H1 (cell line): ENCODE measurements at regions not wholly inside any gene's neighbourhood (a gene's known extent, or its start where the extent isn't known, plus 50 kb on each side); places are given as distances from the start of the nearest gene placed in this dataset.

Experiments
- NRF1 ChIP-seq: IDR thresholded peaks from 2 replicates; pipeline ENCODE4 v1.6.1; 2011; ENCODE audit warnings: mild to moderate bottlenecking, low read depth, low read length, improper control_type of control experiment
- POLR2A ChIP-seq, 2 experiments: IDR thresholded peaks; 1 replicate in 1 of 2; 2 replicates in 1 of 2; pipeline ENCODE4 v1.6.1; 2011; ENCODE audit warnings: low read depth in 2 of 2, low read length in 2 of 2, mild to moderate bottlenecking in 2 of 2; ENCODE audit errors: control extremely low read depth in 1 of 2
- POLR2AphosphoS5 ChIP-seq: IDR thresholded peaks from 2 replicates; pipeline ENCODE4 v1.6.1; 2011; ENCODE audit warnings: low read depth, low read length
- SIN3A ChIP-seq, 2 experiments: IDR thresholded peaks in 1 of 2; conservative IDR thresholded peaks in 1 of 2; 2 replicates each; pipeline ENCODE4 v1.6.1; 2011 to 2012; ENCODE audit warnings: low read length in 2 of 2, improper control_type of control experiment in 1 of 2, low read depth in 1 of 2, mild to moderate bottlenecking in 1 of 2
- ZNF274 ChIP-seq: IDR thresholded peaks from 2 replicates; pipeline ENCODE4 v1.7.0; 2012; ENCODE audit warnings: low read length, borderline replicate concordance; ENCODE audit errors: extremely low read depth
- TF ChIP-seq, protein P1 (sequence below), 3 experiments: IDR thresholded peaks; 1 replicate in 2 of 3; 2 replicates in 1 of 3; pipeline versions ENCODE4 v1.5.1 to v1.6.1; 2011; ENCODE audit warnings: low read length in 3 of 3, mild to moderate bottlenecking in 3 of 3, inconsistent platforms in 2 of 3, low read depth in 1 of 3, moderate library complexity in 1 of 3; ENCODE audit not compliant: insufficient read depth in 1 of 3; ENCODE audit errors: control extremely low read depth in 1 of 3
- TF ChIP-seq, protein P2 (sequence below): IDR thresholded peaks from 2 replicates; pipeline ENCODE4 v1.6.1; 2012; ENCODE audit warnings: inconsistent platforms

DNA sequence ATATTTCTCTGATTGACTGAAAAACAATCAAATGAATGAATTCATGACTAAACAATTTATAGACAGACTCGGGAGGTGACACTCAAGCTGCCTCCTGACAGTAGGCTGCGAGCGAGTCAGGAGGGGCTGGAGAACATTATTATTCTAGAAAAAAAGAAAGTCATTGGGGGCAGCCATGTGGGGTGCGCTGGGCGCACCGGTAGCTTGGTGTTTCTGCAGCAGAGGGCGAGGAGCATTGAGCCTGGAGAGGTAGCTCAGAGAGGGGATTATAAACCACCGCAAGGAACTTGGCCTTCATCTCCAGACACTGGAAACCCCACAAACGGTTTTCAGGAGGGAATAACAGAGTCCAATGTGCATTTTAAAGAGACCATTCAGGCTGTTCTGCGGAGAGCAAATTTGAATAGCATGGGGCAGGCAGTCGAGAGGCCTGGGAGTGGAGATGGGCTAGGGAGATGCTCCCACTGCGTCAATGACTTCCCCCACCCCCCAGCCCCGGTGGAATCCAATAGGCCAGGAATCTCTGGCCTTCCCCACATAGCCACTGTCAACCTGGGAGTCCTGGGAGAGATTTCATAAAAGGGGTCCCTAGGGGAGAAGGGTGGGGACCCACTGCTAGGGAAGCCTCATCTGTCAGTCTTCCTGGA, 168.3 kb downstream of the BCOR start:
- TF ChIP-seq POLR2A (IDR thresholded peaks at IDR 0.05; ENCODE audit: control extremely low read depth in 1 of 2, low read depth in 2 of 2, low read length in 2 of 2) (no peak), SIN3A (conservative IDR thresholded peaks at IDR 0.05 in 1 of 2, IDR thresholded peaks at IDR 0.05 in 1 of 2; ENCODE audit: low read depth in 1 of 2, low read length in 2 of 2) (no peak), NRF1 (no peak), POLR2AphosphoS5 (no peak), ZNF274 (no peak)
- TF ChIP-seq, protein P1, sequence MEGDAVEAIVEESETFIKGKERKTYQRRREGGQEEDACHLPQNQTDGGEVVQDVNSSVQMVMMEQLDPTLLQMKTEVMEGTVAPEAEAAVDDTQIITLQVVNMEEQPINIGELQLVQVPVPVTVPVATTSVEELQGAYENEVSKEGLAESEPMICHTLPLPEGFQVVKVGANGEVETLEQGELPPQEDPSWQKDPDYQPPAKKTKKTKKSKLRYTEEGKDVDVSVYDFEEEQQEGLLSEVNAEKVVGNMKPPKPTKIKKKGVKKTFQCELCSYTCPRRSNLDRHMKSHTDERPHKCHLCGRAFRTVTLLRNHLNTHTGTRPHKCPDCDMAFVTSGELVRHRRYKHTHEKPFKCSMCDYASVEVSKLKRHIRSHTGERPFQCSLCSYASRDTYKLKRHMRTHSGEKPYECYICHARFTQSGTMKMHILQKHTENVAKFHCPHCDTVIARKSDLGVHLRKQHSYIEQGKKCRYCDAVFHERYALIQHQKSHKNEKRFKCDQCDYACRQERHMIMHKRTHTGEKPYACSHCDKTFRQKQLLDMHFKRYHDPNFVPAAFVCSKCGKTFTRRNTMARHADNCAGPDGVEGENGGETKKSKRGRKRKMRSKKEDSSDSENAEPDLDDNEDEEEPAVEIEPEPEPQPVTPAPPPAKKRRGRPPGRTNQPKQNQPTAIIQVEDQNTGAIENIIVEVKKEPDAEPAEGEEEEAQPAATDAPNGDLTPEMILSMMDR (IDR thresholded peaks at IDR 0.05; ENCODE audit: control extremely low read depth in 1 of 3, insufficient read depth in 1 of 3, low read depth in 1 of 3, low read length in 3 of 3): no peak
- TF ChIP-seq, protein P2, sequence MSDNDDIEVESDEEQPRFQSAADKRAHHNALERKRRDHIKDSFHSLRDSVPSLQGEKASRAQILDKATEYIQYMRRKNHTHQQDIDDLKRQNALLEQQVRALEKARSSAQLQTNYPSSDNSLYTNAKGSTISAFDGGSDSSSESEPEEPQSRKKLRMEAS: no peak
